Ishikawa (cell line): ENCODE measurements at regions not wholly inside any gene's neighbourhood (a gene's known extent, or its start where the extent isn't known, plus 50 kb on each side); places are given as distances from the start of the nearest gene placed in this dataset.

Experiments used
- EGR1 ChIP-seq: IDR thresholded peaks from 2 replicates; pipeline ENCODE4 v1.6.1; 2012
- EP300 ChIP-seq: IDR thresholded peaks from 2 replicates; pipeline ENCODE4 v1.6.1; 2012; ENCODE audit warnings: borderline replicate concordance
- REST ChIP-seq: IDR thresholded peaks from 2 replicates; pipeline ENCODE4 v1.6.1; 2012; ENCODE audit warnings: low read depth, mild to moderate bottlenecking
- YY1 ChIP-seq: IDR thresholded peaks from 2 replicates; pipeline ENCODE4 v1.6.1; 2012; ENCODE audit warnings: low read depth

- TF ChIP-seq YY1 (no peak), EGR1 (no peak), REST (no peak), EP300 (no peak)
Measured at GRCh38 chr2:200165687-200166086, 140.8 kb upstream of the SPATS2L start.
